H1 (cell line): ENCODE measurements at regions not wholly inside any gene's neighbourhood (a gene's known extent, or its start where the extent isn't known, plus 50 kb on each side); places are given as distances from the start of the nearest gene placed in this dataset.

ENCODE experiments used
- ATF2 ChIP-seq: IDR thresholded peaks from 2 replicates; pipeline ENCODE4 v1.6.1; 2012; ENCODE audit warnings: low read length, inconsistent platforms
- MAFK ChIP-seq: IDR thresholded peaks from 2 replicates; pipeline ENCODE4 v1.6.1; 2012; ENCODE audit warnings: low read depth, mild to moderate bottlenecking, improper control_type of control experiment, low read length
- POLR2A ChIP-seq, 2 experiments: IDR thresholded peaks; 1 replicate in 1 of 2; 2 replicates in 1 of 2; pipeline ENCODE4 v1.6.1; 2011; ENCODE audit warnings: low read depth in 2 of 2, low read length in 2 of 2, mild to moderate bottlenecking in 2 of 2; ENCODE audit errors: control extremely low read depth in 1 of 2
- RFX5 ChIP-seq: IDR thresholded peaks from 2 replicates; pipeline ENCODE4 v1.6.1; 2011; ENCODE audit warnings: low read depth, low read length, improper control_type of control experiment, borderline replicate concordance
- SP2 ChIP-seq: IDR thresholded peaks from 2 replicates; pipeline ENCODE4 v1.6.1; 2012; ENCODE audit warnings: mild to moderate bottlenecking, low read length, inconsistent platforms
- SP4 ChIP-seq: IDR thresholded peaks from 2 replicates; pipeline ENCODE4 v1.6.1; 2012; ENCODE audit warnings: low read length, inconsistent platforms
- TF ChIP-seq, protein P1 (sequence below), 3 experiments: IDR thresholded peaks; 1 replicate in 2 of 3; 2 replicates in 1 of 3; pipeline versions ENCODE4 v1.5.1 to v1.6.1; 2011; ENCODE audit warnings: low read length in 3 of 3, mild to moderate bottlenecking in 3 of 3, inconsistent platforms in 2 of 3, low read depth in 1 of 3, moderate library complexity in 1 of 3; ENCODE audit not compliant: insufficient read depth in 1 of 3; ENCODE audit errors: control extremely low read depth in 1 of 3

DNA sequence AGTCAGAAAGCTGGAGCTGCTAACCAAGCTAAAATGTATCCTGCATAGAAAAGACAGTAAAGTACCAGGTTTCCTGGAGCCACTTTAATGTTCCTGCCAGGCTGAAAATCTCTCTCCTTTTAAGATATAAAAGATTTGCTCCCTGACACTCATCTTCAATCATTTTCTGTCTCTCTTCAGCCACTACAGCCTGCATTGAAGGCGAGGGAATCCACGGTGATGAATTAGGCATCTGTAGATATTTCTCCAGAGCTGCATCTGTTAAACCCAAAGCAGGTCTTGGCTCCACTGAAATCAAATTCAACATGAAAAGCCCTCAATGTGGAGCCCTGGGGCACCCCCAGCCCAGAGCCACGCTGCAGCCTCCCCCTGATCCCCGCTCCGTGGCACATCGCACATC is 94.7 kb upstream of the CRHR1 start:
- TF ChIP-seq SP4 (no peak), POLR2A (IDR thresholded peaks at IDR 0.05; ENCODE audit: control extremely low read depth in 1 of 2, low read depth in 2 of 2, low read length in 2 of 2) (no peak), MAFK (no peak), ATF2 (no peak), RFX5 (no peak), SP2 (no peak)
- TF ChIP-seq, protein P1, sequence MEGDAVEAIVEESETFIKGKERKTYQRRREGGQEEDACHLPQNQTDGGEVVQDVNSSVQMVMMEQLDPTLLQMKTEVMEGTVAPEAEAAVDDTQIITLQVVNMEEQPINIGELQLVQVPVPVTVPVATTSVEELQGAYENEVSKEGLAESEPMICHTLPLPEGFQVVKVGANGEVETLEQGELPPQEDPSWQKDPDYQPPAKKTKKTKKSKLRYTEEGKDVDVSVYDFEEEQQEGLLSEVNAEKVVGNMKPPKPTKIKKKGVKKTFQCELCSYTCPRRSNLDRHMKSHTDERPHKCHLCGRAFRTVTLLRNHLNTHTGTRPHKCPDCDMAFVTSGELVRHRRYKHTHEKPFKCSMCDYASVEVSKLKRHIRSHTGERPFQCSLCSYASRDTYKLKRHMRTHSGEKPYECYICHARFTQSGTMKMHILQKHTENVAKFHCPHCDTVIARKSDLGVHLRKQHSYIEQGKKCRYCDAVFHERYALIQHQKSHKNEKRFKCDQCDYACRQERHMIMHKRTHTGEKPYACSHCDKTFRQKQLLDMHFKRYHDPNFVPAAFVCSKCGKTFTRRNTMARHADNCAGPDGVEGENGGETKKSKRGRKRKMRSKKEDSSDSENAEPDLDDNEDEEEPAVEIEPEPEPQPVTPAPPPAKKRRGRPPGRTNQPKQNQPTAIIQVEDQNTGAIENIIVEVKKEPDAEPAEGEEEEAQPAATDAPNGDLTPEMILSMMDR (IDR thresholded peaks at IDR 0.05; ENCODE audit: control extremely low read depth in 1 of 3, insufficient read depth in 1 of 3, low read depth in 1 of 3, low read length in 3 of 3): no peak
